ENCODE measurements at regions not wholly inside any gene's neighbourhood (a gene's known extent, or its start where the extent isn't known, plus 50 kb on each side); places are given as distances from the start of the nearest gene placed in this dataset.
A peak's percentile ranks its signal among the peaks of the same experiment; 100 is the strongest.

GRCh38 chr10:29843143-29843542 is 208.4 kb upstream of the SVIL start:
- Mint-ChIP-seq H3K4me1 (no peaks in the 10 kb centered on the region), H3K27me3 (peaks cover 5% of the 10 kb centered on the region), H3K4me3 (no peak overlapping the region), H3K27ac (no peak overlapping the region), H3K36me3 (ENCODE audit: low read depth) (no peaks in the 10 kb centered on the region), H3K9me3 (peaks cover 6% of the 10 kb centered on the region)
- no peak for ATAC-seq (replicated peaks)

GRCh38 chr10:29841724-29842649 is 207.2 kb upstream of the SVIL start:
- H3K27ac Mint-ChIP-seq = no peak overlapping the region
- H3K9me3 Mint-ChIP-seq = peaks cover 6% of the 10 kb centered on the region
- H3K27me3 Mint-ChIP-seq = peaks cover 5% of the 10 kb centered on the region
- no peak overlapping the region for H3K4me3 Mint-ChIP-seq
- no peak for ATAC-seq (replicated peaks)
- no peaks in the 10 kb centered on the region for H3K4me1 Mint-ChIP-seq
- no peaks in the 10 kb centered on the region for H3K36me3 Mint-ChIP-seq (ENCODE audit: low read depth)

- no peak overlapping the region for H3K4me3 Mint-ChIP-seq
- H3K4me1 Mint-ChIP-seq = no peaks in the 10 kb centered on the region
- no peak overlapping the region for H3K27ac Mint-ChIP-seq
- ATAC-seq (replicated peaks) = no peak
- H3K9me3 Mint-ChIP-seq = peaks cover 6% of the 10 kb centered on the region
- peaks cover 5% of the 10 kb centered on the region for H3K27me3 Mint-ChIP-seq
- H3K36me3 Mint-ChIP-seq (ENCODE audit: low read depth) = no peaks in the 10 kb centered on the region
Measured at GRCh38 chr10:29840516-29841276, 205.9 kb upstream of the SVIL start.

GRCh38 chr10:29839826-29840515 is 205.2 kb upstream of the SVIL start:
- no peak overlapping the region for H3K27ac Mint-ChIP-seq
- H3K4me1 Mint-ChIP-seq = no peaks in the 10 kb centered on the region
- peaks cover 6% of the 10 kb centered on the region for H3K9me3 Mint-ChIP-seq
- H3K4me3 Mint-ChIP-seq = no peak overlapping the region
- no peaks in the 10 kb centered on the region for H3K36me3 Mint-ChIP-seq (ENCODE audit: low read depth)
- peaks cover 5% of the 10 kb centered on the region for H3K27me3 Mint-ChIP-seq
- ATAC-seq (replicated peaks) = no peak

- H3K4me3 Mint-ChIP-seq = no peak overlapping the region
- no peaks in the 10 kb centered on the region for H3K9me3 Mint-ChIP-seq
- no peak overlapping the region for H3K27ac Mint-ChIP-seq
- peaks cover 2% of the 10 kb centered on the region for H3K27me3 Mint-ChIP-seq
- no peaks in the 10 kb centered on the region for H3K4me1 Mint-ChIP-seq
- no peak for ATAC-seq (replicated peaks)
- H3K36me3 Mint-ChIP-seq (ENCODE audit: low read depth) = no peaks in the 10 kb centered on the region
Measured at GRCh38 chr10:29838539-29838938, 203.8 kb upstream of the SVIL start.

GRCh38 chr10:29837586-29837985 is 202.8 kb upstream of the SVIL start:
- Mint-ChIP-seq H3K9me3 (no peaks in the 10 kb centered on the region), H3K4me1 (no peaks in the 10 kb centered on the region), H3K27ac (no peak overlapping the region), H3K4me3 (no peak overlapping the region), H3K36me3 (ENCODE audit: low read depth) (no peaks in the 10 kb centered on the region), H3K27me3 (peaks cover 2% of the 10 kb centered on the region)
- ATAC-seq (replicated peaks) = no peak

GRCh38 chr10:29836396-29836795 is 201.6 kb upstream of the SVIL start:
- no peak for ATAC-seq (replicated peaks)
- Mint-ChIP-seq H3K4me3 (no peak overlapping the region), H3K27me3 (peaks cover 3% of the 10 kb centered on the region), H3K4me1 (no peaks in the 10 kb centered on the region), H3K9me3 (no peaks in the 10 kb centered on the region), H3K36me3 (ENCODE audit: low read depth) (no peaks in the 10 kb centered on the region), H3K27ac (no peak overlapping the region)

GRCh38 chr10:29835055-29835454 is 200.3 kb upstream of the SVIL start:
- H3K27me3 Mint-ChIP-seq = peaks cover 3% of the 10 kb centered on the region

GRCh38 chr10:29830531-29831512 is 196.1 kb upstream of the SVIL start:
- H3K27me3 Mint-ChIP-seq = peaks cover 3% of the 10 kb centered on the region
- H3K9me3 Mint-ChIP-seq = no peaks in the 10 kb centered on the region
- no peaks in the 10 kb centered on the region for H3K4me1 Mint-ChIP-seq
- H3K27ac Mint-ChIP-seq = no peak overlapping the region
- no peak overlapping the region for H3K4me3 Mint-ChIP-seq
- no peak for ATAC-seq (replicated peaks)
- no peaks in the 10 kb centered on the region for H3K36me3 Mint-ChIP-seq (ENCODE audit: low read depth)

More at GRCh38 chr10:29835055-29835454, 200.3 kb upstream of the SVIL start:
- H3K27ac Mint-ChIP-seq = no peak overlapping the region
- H3K4me1 Mint-ChIP-seq = no peaks in the 10 kb centered on the region
- no peaks in the 10 kb centered on the region for H3K36me3 Mint-ChIP-seq (ENCODE audit: low read depth)
- ATAC-seq (replicated peaks) = no peak
- H3K4me3 Mint-ChIP-seq = no peak overlapping the region
- H3K9me3 Mint-ChIP-seq = no peaks in the 10 kb centered on the region

- ATAC-seq (replicated peaks) = no peak
- H3K4me3 Mint-ChIP-seq = no peak overlapping the region
- no peak overlapping the region for H3K27ac Mint-ChIP-seq
- H3K36me3 Mint-ChIP-seq (ENCODE audit: low read depth) = no peaks in the 10 kb centered on the region
- H3K27me3 Mint-ChIP-seq = peaks cover 3% of the 10 kb centered on the region
- H3K9me3 Mint-ChIP-seq = no peaks in the 10 kb centered on the region
- H3K4me1 Mint-ChIP-seq = no peaks in the 10 kb centered on the region
Measured at GRCh38 chr10:29829776-29830175, 195.0 kb upstream of the SVIL start.

GRCh38 chr10:29828956-29829355 is 194.2 kb upstream of the SVIL start:
- Mint-ChIP-seq H3K27ac (no peak overlapping the region), H3K4me3 (no peak overlapping the region), H3K27me3 (peaks cover 3% of the 10 kb centered on the region), H3K36me3 (ENCODE audit: low read depth) (no peaks in the 10 kb centered on the region), H3K9me3 (no peaks in the 10 kb centered on the region), H3K4me1 (no peaks in the 10 kb centered on the region)
- peak; percentile 52 for ATAC-seq (replicated peaks)

- H3K27me3 Mint-ChIP-seq = peaks cover 5% of the 10 kb centered on the region
- H3K9me3 Mint-ChIP-seq = no peaks in the 10 kb centered on the region
- ATAC-seq (replicated peaks) = peak; percentile 26
- H3K27ac Mint-ChIP-seq = no peak overlapping the region
- H3K4me3 Mint-ChIP-seq = no peak overlapping the region
- H3K4me1 Mint-ChIP-seq = no peaks in the 10 kb centered on the region
- H3K36me3 Mint-ChIP-seq (ENCODE audit: low read depth) = no peaks in the 10 kb centered on the region
Measured at GRCh38 chr10:29828440-29828894, 193.7 kb upstream of the SVIL start.

- Mint-ChIP-seq H3K27me3 (peaks cover 11% of the 10 kb centered on the region), H3K9me3 (no peaks in the 10 kb centered on the region), H3K4me3 (no peak overlapping the region), H3K4me1 (no peaks in the 10 kb centered on the region), H3K36me3 (ENCODE audit: low read depth) (no peaks in the 10 kb centered on the region), H3K27ac (no peak overlapping the region)
- ATAC-seq (replicated peaks) = no peak
Measured at GRCh38 chr10:29827512-29827911, 192.7 kb upstream of the SVIL start.
